OCI-LY3 (cell line): ENCODE measurements at regions not wholly inside any gene's neighbourhood (a gene's known extent, or its start where the extent isn't known, plus 50 kb on each side); places are given as distances from the start of the nearest gene placed in this dataset.

Source experiments
- EZH2phosphoT487 ChIP-seq: fragments of 200-600 bp; shearing (Covaris generic); IDR thresholded peaks from 2 replicates; pipeline ENCODE4 v1.6.1; 2018; ENCODE audit warnings: antibody characterized with exemption, mixed run types, low read depth
- TF ChIP-seq, protein P1 (sequence below): fragments of 200-600, 300-600 bp; sonication (generic); IDR thresholded peaks from 2 replicates; pipeline ENCODE4 v1.5.1; 2014; ENCODE audit warnings: antibody characterized with exemption, low read length, low read depth

DNA sequence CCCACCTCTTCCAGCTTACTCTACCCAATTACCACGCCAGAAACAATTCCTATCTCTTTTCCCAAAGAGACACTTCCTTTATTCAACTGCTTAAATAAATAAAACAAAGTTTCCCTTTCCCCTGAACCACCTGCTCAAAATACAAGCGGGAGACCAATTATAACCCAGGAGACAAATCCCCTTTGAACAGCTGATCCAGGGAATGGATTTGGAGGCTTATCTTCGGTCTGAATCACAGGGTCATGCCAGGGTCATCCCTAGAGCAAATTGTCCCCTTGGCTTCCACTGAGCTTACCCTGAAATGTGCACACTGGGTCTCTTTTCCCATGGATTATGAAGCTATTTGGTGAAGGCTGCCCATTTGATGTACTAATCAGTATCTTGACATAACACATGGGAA is 99.9 kb upstream of the JAZF1 start:
- TF ChIP-seq, protein P1, sequence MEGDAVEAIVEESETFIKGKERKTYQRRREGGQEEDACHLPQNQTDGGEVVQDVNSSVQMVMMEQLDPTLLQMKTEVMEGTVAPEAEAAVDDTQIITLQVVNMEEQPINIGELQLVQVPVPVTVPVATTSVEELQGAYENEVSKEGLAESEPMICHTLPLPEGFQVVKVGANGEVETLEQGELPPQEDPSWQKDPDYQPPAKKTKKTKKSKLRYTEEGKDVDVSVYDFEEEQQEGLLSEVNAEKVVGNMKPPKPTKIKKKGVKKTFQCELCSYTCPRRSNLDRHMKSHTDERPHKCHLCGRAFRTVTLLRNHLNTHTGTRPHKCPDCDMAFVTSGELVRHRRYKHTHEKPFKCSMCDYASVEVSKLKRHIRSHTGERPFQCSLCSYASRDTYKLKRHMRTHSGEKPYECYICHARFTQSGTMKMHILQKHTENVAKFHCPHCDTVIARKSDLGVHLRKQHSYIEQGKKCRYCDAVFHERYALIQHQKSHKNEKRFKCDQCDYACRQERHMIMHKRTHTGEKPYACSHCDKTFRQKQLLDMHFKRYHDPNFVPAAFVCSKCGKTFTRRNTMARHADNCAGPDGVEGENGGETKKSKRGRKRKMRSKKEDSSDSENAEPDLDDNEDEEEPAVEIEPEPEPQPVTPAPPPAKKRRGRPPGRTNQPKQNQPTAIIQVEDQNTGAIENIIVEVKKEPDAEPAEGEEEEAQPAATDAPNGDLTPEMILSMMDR: no peak
- TF ChIP-seq EZH2phosphoT487: no peak
